ENCODE measurements at regions not wholly inside any gene's neighbourhood (a gene's known extent, or its start where the extent isn't known, plus 50 kb on each side); places are given as distances from the start of the nearest gene placed in this dataset.

DNA sequence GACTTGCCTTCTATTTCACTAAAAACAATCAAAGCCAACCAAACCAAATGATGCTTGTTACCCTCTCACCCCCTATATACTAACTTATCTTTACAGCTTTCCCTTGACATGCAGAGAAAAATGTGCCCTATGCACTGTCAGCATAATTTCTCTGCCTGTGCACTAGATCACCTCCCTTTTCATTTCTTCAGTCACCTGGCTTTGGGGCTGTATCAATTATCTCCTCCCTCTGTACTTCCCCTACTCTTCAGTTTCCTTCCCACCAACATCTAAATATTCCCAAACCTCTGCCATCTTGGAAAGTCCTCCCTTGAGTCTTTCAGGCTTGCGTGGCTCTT lies 103.5 kb upstream of the TAPT1 start:
- no peaks in the 10 kb centered on the region for H3K36me3 ChIP-seq (ENCODE audit: control insufficient read depth, insufficient read depth, low read length)
- H3K4me3 ChIP-seq (ENCODE audit: low read depth, low read length), result no peak overlapping the region
- H3K27me3 ChIP-seq (ENCODE audit: control insufficient read depth, insufficient read depth, low read length), result no peaks in the 10 kb centered on the region
- TF ChIP-seq CTCF (IDR thresholded peaks at IDR 0.05; ENCODE audit: insufficient read depth, low read length, severe bottlenecking), result no peak
- FAIRE-seq, result no peak
- DNase-seq (ENCODE audit: low read depth), result no peak

DNA sequence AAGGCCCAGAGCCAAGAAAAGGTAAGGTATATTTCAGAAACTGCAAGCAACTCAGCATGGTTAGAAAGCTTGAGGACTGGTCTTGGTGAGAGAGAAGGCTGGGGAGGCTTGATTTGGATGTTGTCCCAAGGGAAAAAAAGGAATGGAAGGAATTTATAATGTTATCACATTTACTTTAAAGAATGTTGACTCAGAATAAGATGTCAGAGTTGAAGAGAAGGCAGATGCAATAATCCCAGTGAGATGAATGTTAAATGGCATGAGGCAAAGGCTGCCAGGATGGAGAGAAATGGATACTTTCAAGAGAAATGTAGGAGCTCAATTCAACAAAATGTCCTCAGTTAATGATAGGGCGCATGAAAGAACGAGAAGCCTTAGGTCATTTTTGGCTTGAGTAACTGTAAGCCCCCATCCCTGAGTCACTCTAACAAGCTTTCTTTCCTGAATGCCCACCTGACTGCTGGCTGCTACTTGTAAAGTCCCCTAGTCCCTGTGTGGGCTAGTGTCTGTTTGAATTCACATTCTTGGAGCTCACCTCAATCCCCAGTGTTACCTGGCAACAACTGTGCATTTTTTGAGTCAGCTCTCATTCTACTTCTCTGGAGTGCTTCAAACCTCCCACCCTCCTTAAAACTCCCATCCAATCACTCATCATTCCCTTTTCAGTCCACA lies 103.0 kb upstream of the TAPT1 start:
- no peaks in the 10 kb centered on the region for H3K36me3 ChIP-seq (ENCODE audit: control insufficient read depth, insufficient read depth, low read length)
- no peak for FAIRE-seq
- H3K4me3 ChIP-seq (ENCODE audit: low read depth, low read length), result no peak overlapping the region
- no peaks in the 10 kb centered on the region for H3K27me3 ChIP-seq (ENCODE audit: control insufficient read depth, insufficient read depth, low read length)
- DNase-seq (ENCODE audit: low read depth), result no peak
- no peak for TF ChIP-seq CTCF (IDR thresholded peaks at IDR 0.05; ENCODE audit: insufficient read depth, low read length, severe bottlenecking)

DNA sequence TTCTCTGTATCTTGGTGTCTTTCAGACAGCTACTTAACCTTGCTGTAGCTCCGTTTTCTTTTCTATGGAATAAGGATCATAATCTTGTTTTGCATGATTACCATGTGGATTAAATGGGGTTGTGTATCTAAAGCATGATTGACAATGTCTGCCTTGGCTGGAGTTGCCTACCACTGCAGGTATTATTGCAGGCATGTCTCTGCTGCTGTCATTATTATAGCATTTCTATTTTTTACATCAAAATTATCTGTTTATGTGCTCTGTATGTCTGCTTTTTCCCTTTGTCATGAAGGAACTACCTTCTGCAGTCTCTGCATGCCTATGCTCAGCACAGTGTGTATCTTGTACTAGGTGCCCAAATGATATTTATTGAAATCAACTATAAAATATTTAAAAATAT lies 95.9 kb upstream of the TAPT1 start:
- DNase-seq (ENCODE audit: low read depth) (no peak), FAIRE-seq (no peak)
- no peak for TF ChIP-seq CTCF (IDR thresholded peaks at IDR 0.05; ENCODE audit: insufficient read depth, low read length, severe bottlenecking)
- Histone ChIP-seq H3K36me3 (ENCODE audit: control insufficient read depth, insufficient read depth, low read length) (no peaks in the 10 kb centered on the region), H3K4me3 (ENCODE audit: low read depth, low read length) (no peak overlapping the region), H3K27me3 (ENCODE audit: control insufficient read depth, insufficient read depth, low read length) (no peaks in the 10 kb centered on the region)

DNA sequence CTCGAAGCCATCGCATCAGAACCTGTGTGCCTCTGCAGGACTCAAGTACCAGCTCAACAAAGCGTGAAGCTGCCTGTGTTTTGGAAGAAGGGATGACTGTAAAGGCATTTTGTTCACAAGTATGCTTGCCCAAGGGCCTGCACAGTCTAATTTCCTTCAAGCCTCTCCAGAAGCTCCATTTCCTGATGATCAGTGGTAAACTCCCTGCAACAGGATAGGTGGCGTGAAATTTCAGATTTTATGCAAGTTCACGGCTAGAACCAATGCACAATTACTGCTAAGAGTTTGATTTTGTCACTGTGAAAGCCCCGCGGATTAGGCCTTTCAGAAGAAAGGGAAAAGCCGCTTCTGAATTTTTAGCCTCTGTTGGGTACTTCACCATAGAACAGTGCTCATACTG lies 89.2 kb upstream of the TAPT1 start:
- no peak overlapping the region for H3K4me3 ChIP-seq (ENCODE audit: low read depth, low read length)

DNA sequence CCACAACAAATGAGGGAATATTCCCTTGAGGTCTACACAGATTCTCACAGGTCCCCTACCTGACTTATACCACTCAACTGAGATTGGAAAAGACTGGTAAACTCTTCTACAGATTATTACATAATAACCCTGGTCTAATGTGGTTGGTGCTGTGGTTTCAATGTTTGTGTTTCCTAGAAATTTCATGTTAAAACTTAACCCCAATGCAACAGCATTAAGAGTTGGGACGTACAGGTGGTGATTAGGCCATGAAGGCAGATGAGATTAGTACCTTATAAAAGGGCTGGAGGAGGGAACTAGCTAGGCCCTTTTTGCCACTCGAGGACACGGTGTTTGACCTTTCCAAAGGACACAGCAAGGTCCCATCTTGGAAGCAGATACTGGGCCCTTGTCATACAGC lies 84.3 kb upstream of the TAPT1 start:
- TF ChIP-seq CTCF (IDR thresholded peaks at IDR 0.05; ENCODE audit: insufficient read depth, low read length, severe bottlenecking), result no peak
- DNase-seq (ENCODE audit: low read depth) (no peak), FAIRE-seq (no peak)
- Histone ChIP-seq H3K36me3 (ENCODE audit: control insufficient read depth, insufficient read depth, low read length) (no peaks in the 10 kb centered on the region), H3K4me3 (ENCODE audit: low read depth, low read length) (no peak overlapping the region), H3K27me3 (ENCODE audit: control insufficient read depth, insufficient read depth, low read length) (no peaks in the 10 kb centered on the region)

More for the DNA sequence above, 89.2 kb upstream of the TAPT1 start:
- H3K36me3 ChIP-seq (ENCODE audit: control insufficient read depth, insufficient read depth, low read length), result no peaks in the 10 kb centered on the region
- no peak for FAIRE-seq
- DNase-seq (ENCODE audit: low read depth), result no peak
- TF ChIP-seq CTCF (IDR thresholded peaks at IDR 0.05; ENCODE audit: insufficient read depth, low read length, severe bottlenecking), result no peak
- no peaks in the 10 kb centered on the region for H3K27me3 ChIP-seq (ENCODE audit: control insufficient read depth, insufficient read depth, low read length)

DNA sequence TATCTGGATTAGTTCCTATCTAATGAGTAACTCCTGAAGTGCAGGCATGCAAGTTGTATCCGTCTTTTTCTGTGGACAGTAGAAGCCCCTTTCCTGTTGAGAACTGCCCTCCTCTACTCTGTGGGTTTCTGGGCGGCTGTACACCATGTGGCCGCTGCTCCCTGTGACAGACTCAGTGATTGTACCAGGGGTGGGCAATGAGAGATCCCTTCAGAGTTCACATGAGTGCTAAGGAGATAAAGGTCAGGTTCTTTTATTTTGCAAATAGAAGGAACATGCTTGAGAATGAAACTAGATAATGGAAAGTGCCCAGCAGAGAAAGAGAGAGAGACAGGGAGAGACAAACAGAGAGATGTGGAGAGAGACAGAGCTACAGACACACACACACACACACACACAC lies 76.4 kb upstream of the TAPT1 start:
- no peak for TF ChIP-seq CTCF (IDR thresholded peaks at IDR 0.05; ENCODE audit: insufficient read depth, low read length, severe bottlenecking)
- Histone ChIP-seq H3K27me3 (ENCODE audit: control insufficient read depth, insufficient read depth, low read length) (no peaks in the 10 kb centered on the region), H3K36me3 (ENCODE audit: control insufficient read depth, insufficient read depth, low read length) (no peaks in the 10 kb centered on the region), H3K4me3 (ENCODE audit: low read depth, low read length) (no peak overlapping the region)
- DNase-seq (ENCODE audit: low read depth), result no peak
- peak; percentile 75 for FAIRE-seq

Measured in bronchial epithelial cell (primary cell).